Non-pigmented ciliary epithelial cell (primary cell): ENCODE measurements at regions not wholly inside any gene's neighbourhood (a gene's known extent, or its start where the extent isn't known, plus 50 kb on each side); places are given as distances from the start of the nearest gene placed in this dataset.
"Not testable (repeated sequence)": the region's sequence is repeated elsewhere in the genome, so short reads cannot be mapped to it uniquely, and the experiment has no call there.

ENCODE experiments used
- DNase-seq: peaks from one replicate; pipeline ENCODE4 v3.0.0-alpha.2; 2010; ENCODE audit warnings: low read depth

GRCh38 chr1:217137210-217137881 lies 414.1 kb upstream of the ESRRG start:
- DNase-seq = no peak

- no peak for DNase-seq
Measured at GRCh38 chr1:217136895-217137205, 413.6 kb upstream of the ESRRG start.

- DNase-seq = no peak
Measured at GRCh38 chr1:217135987-217136894, 413.0 kb upstream of the ESRRG start.

- no peak for DNase-seq
Measured at GRCh38 chr1:217135569-217135915, 412.3 kb upstream of the ESRRG start.

GRCh38 chr1:217134857-217135568 lies 411.8 kb upstream of the ESRRG start:
- DNase-seq = no peak

GRCh38 chr1:217133958-217134856 lies 411.0 kb upstream of the ESRRG start:
- DNase-seq = no peak

- no peak for DNase-seq
Measured at GRCh38 chr1:217133092-217133491, 409.9 kb upstream of the ESRRG start.

GRCh38 chr1:217123340-217123739 lies 400.1 kb upstream of the ESRRG start:
- DNase-seq = not testable (repeated sequence)

GRCh38 chr1:217117973-217118465 lies 394.8 kb upstream of the ESRRG start:
- DNase-seq = no peak

- no peak for DNase-seq
Measured at GRCh38 chr1:217115404-217116380, 392.5 kb upstream of the ESRRG start.

- no peak for DNase-seq
Measured at GRCh38 chr1:217109928-217110327, 386.7 kb upstream of the ESRRG start.

GRCh38 chr1:217106231-217106901 lies 383.1 kb upstream of the ESRRG start:
- DNase-seq = no peak

GRCh38 chr1:217105437-217105836 lies 382.2 kb upstream of the ESRRG start:
- DNase-seq = no peak

- DNase-seq = no peak
Measured at GRCh38 chr1:217097819-217098218, 374.6 kb upstream of the ESRRG start.

GRCh38 chr1:217096200-217096599 lies 373.0 kb upstream of the ESRRG start:
- no peak for DNase-seq

GRCh38 chr1:217095050-217095622 lies 371.9 kb upstream of the ESRRG start:
- DNase-seq = no peak

- DNase-seq = no peak
Measured at GRCh38 chr1:217091561-217091960, 368.3 kb upstream of the ESRRG start.

GRCh38 chr1:217090060-217090911 lies 367.1 kb upstream of the ESRRG start:
- no peak for DNase-seq
